ENCODE measurements at regions not wholly inside any gene's neighbourhood (a gene's known extent, or its start where the extent isn't known, plus 50 kb on each side); places are given as distances from the start of the nearest gene placed in this dataset.

DNA sequence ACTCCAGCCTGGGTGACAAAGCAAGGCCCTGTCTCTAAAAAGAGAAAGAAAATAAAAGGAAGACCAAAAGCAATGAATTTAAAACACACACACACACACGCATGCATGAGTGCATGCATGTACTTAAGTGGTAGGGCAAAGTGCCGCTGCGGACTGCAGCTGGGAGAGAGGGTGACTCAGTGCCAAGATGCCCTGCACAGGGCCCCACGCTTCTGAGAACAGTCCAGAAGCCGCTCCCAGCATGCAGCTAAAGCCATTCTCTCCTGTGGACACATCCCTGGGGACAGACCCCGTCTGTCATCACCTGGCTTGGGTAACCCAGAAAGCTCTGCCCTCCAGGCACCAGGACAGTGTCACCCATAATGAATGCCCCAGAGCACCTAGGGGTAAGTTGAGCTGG lies 61.0 kb upstream of the MYL10 start:
- Histone ChIP-seq H3K9ac (replicated peaks in 1 of 4; ENCODE audit: extremely low read depth in 1 of 4, low read depth in 3 of 4, low read length in 3 of 4) (no peak overlapping the region), H3K14ac (ENCODE audit: insufficient read length) (no peak overlapping the region), H2BK120ac (replicated peaks; ENCODE audit: low read depth, low read length) (no peak overlapping the region), H2BK5ac (ENCODE audit: low read depth, low read length) (no peak overlapping the region), H3K27ac (ENCODE audit: low read depth, low read length) (no peak overlapping the region), H4K8ac (ENCODE audit: extremely low read depth, insufficient read depth, low read length) (no peak overlapping the region), H4K5ac (ENCODE audit: insufficient read length, low read depth, low read length) (no peak overlapping the region), H3K9me3 (ENCODE audit: insufficient read depth in 2 of 2, low read depth in 1 of 2, low read length in 1 of 2) (no peaks in the 10 kb centered on the region), H4K91ac (replicated peaks; ENCODE audit: insufficient read length, low read length) (no peak overlapping the region), H3K4me2 (ENCODE audit: insufficient read depth in 1 of 2, low read depth in 2 of 2, low read length in 2 of 2) (no peak overlapping the region), H3K27me3 (replicated peaks in 1 of 4; ENCODE audit: control insufficient read depth in 3 of 4, extremely low read depth in 1 of 4, insufficient read depth in 3 of 4, low read length in 3 of 4) (peaks cover 0 to 2% (median 0%) of the 10 kb centered on the region in 4 experiments; a peak in 1 of 7 replicates), H2AFZ (ENCODE audit: low read length) (no peak overlapping the region), H3K4ac (replicated peaks; ENCODE audit: insufficient read length, low read depth, low read length) (no peak overlapping the region), H3K79me2 (ENCODE audit: control insufficient read depth in 1 of 2, insufficient read depth in 2 of 2, low read length in 2 of 2) (no peaks in the 10 kb centered on the region; a peak in 1 of 4 replicates), H3K56ac (replicated peaks; ENCODE audit: insufficient read length, low read depth, low read length) (no peak overlapping the region), H3K23ac (ENCODE audit: insufficient read length) (no peak overlapping the region), H2BK20ac (ENCODE audit: low read length) (no peak overlapping the region), H2AK5ac (ENCODE audit: low read depth, low read length) (no peak overlapping the region), H3K79me1 (ENCODE audit: low read depth, low read length) (no peaks in the 10 kb centered on the region), H3K18ac (ENCODE audit: extremely low read depth, low read length) (no peak overlapping the region), H2BK12ac (ENCODE audit: low read depth, low read length) (no peak overlapping the region), H3K4me1 (replicated peaks in 1 of 4; ENCODE audit: control insufficient read depth in 3 of 4, insufficient read depth in 4 of 4, low read length in 3 of 4) (no peaks in the 10 kb centered on the region; a peak in 2 of 7 replicates), H3K36me3 (ENCODE audit: control insufficient read depth in 2 of 4, insufficient read depth in 4 of 4, low read length in 3 of 4) (no peaks in the 10 kb centered on the region), H3K23me2 (ENCODE audit: low read depth, low read length) (0 out of 2 replicates have a peak, but pooled peaks cover 2% of the 10 kb centered on the region), H3K4me3 (ENCODE audit: extremely low read depth in 1 of 4, insufficient read depth in 2 of 4, low read depth in 3 of 4, low read length in 4 of 4) (no peak overlapping the region), H2BK15ac (ENCODE audit: low read length) (no peak overlapping the region), H4K20me1 (replicated peaks in 1 of 2; ENCODE audit: control insufficient read depth in 1 of 2, insufficient read depth in 2 of 2, low read length in 2 of 2) (peaks cover 0 to 3% of the 10 kb centered on the region in 2 experiments)
- CTCF ChIA-PET (ENCODE audit: partially characterized antibody): interaction anchor here (1.3 to 2.8 kb wide), 6 partner anchors 15 to 583 kb away, joined by 3 to 24 read pairs (median 8); no protein-coding TSS in a partner anchor
- FAIRE-seq (no peak), DNase-seq (ENCODE audit: low read depth in 1 of 2, low spot score in 2 of 2) (no peak)
- TF ChIP-seq EGR1 (IDR thresholded peaks at IDR 0.05; ENCODE audit: borderline replicate concordance, low read depth, low read length): no peak
- no peak for TF ChIP-seq TBP (IDR thresholded peaks at IDR 0.05; ENCODE audit: low read depth, low read length)
- TF ChIP-seq CHD2 (IDR thresholded peaks at IDR 0.05; ENCODE audit: low read length): no peak
- TF ChIP-seq CREB1 (IDR thresholded peaks at IDR 0.05): no peak
- no peak for TF ChIP-seq BRCA1 (IDR thresholded peaks at IDR 0.05; ENCODE audit: low read depth, low read length)
- TF ChIP-seq, protein P1, sequence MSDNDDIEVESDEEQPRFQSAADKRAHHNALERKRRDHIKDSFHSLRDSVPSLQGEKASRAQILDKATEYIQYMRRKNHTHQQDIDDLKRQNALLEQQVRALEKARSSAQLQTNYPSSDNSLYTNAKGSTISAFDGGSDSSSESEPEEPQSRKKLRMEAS (IDR thresholded peaks at IDR 0.05): no peak
- TF ChIP-seq SP4 (IDR thresholded peaks at IDR 0.05; ENCODE audit: low read length): no peak
- TF ChIP-seq PHF8 (conservative IDR thresholded peaks at IDR 0.05; ENCODE audit: low read depth, low read length): no peak
- no peak for TF ChIP-seq GTF2F1 (IDR thresholded peaks at IDR 0.05; ENCODE audit: borderline replicate concordance, low read depth, low read length)
- TF ChIP-seq, protein P2, sequence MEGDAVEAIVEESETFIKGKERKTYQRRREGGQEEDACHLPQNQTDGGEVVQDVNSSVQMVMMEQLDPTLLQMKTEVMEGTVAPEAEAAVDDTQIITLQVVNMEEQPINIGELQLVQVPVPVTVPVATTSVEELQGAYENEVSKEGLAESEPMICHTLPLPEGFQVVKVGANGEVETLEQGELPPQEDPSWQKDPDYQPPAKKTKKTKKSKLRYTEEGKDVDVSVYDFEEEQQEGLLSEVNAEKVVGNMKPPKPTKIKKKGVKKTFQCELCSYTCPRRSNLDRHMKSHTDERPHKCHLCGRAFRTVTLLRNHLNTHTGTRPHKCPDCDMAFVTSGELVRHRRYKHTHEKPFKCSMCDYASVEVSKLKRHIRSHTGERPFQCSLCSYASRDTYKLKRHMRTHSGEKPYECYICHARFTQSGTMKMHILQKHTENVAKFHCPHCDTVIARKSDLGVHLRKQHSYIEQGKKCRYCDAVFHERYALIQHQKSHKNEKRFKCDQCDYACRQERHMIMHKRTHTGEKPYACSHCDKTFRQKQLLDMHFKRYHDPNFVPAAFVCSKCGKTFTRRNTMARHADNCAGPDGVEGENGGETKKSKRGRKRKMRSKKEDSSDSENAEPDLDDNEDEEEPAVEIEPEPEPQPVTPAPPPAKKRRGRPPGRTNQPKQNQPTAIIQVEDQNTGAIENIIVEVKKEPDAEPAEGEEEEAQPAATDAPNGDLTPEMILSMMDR (IDR thresholded peaks at IDR 0.05; ENCODE audit: control extremely low read depth in 1 of 3, insufficient read depth in 1 of 3, low read depth in 1 of 3, low read length in 3 of 3): no peak
- POLR2A ChIA-PET (ENCODE audit: partially characterized antibody): interaction anchor here (1.2 to 1.5 kb wide), 2 partner anchors 87 to 128 kb away, joined by 3 to 6 read pairs; partner anchors contain the start of gene CUX1
- 94% methylated on average over 6 of the region's 6 CpGs; no CpG with 5 or more reads in 1 of the 2 experiments for WGBS, 2 experiments (ENCODE audit: extremely low coverage in 1 of 2, insufficient coverage in 1 of 2, insufficient read length in 1 of 2, insufficient replicate concordance in 2 of 2, low coverage in 1 of 2, low lambda C conversion rate in 2 of 2, missing lambda C conversion rate in 1 of 2)
